Ovary (tissue), 7 donors: ENCODE measurements at regions not wholly inside any gene's neighbourhood (a gene's known extent, or its start where the extent isn't known, plus 50 kb on each side); places are given as distances from the start of the nearest gene placed in this dataset.
A peak's percentile ranks its signal among the peaks of the same experiment; 100 is the strongest.

Experiments
- DNase-seq, 5 donors: peaks; one replicate each; pipeline ENCODE4 v3.0.0-alpha.2; 2019 to 2020
- H3K27ac ChIP-seq, 2 donors: fragments of 200-600 bp; one replicate each; pipeline versions ENCODE4 v1.5.1 to v1.8.0; 2019 to 2022
- H3K27me3 ChIP-seq: fragments of 200-600 bp; one replicate; pipeline ENCODE4 v1.8.0; 2022
- H3K36me3 ChIP-seq: fragments of 200-600 bp; sonication (generic); one replicate; pipeline ENCODE4 v1.5.1; 2019
- H3K4me1 ChIP-seq: one replicate; pipeline ENCODE4 v1.8.1; 2013; ENCODE audit warnings: mild to moderate bottlenecking, moderate library complexity; ENCODE audit not compliant: insufficient read depth
- H3K4me3 ChIP-seq: fragments of 200-600 bp; sonication (generic); one replicate; pipeline ENCODE4 v1.5.1; 2017
- H3K9me3 ChIP-seq, 2 donors: fragments of 200-600 bp in 1 of 2; sonication (generic) in 1 of 2; one replicate each; pipeline versions ENCODE4 v1.5.1 to v1.8.1; 2013 to 2019; ENCODE audit warnings: mild to moderate bottlenecking in 1 of 2, moderate library complexity in 1 of 2
- EP300 ChIP-seq: sonication (generic); formaldehyde crosslinking; IDR thresholded peaks from one replicate; pipeline ENCODE4 v1.6.1; 2017; ENCODE audit warnings: antibody characterized with exemption
- POLR2A ChIP-seq: fragments of 450-650 bp; IDR thresholded peaks from one replicate; pipeline ENCODE4 v1.6.1; 2017; ENCODE audit warnings: antibody characterized with exemption, mild to moderate bottlenecking, moderate library complexity
- WGBS, 3 donors: extraction: QIAGEN DNeasy Blood & Tissue Kit in 1 of 3; methylation state at CpG; one replicate each; pipeline versions ENCODE4 v1.1.5 to v1.1.7; 2013 to 2017; 5-methylcytosine and 5-hydroxymethylcytosine counted together
- intact Hi-C, 4 donors: fragments of 100-400 bp; cut with DNase I; formaldehyde crosslinking; loops; one replicate each; pipeline versions ENCODE4 v1.11.0 to v1.15.1; 2022 to 2023
- TF ChIP-seq, protein P1 (sequence below), 3 donors: fragments of 450-650 bp in 2 of 3; fragments of 200-600 bp in 1 of 3; IDR thresholded peaks; one replicate each; pipeline versions ENCODE4 v1.5.1 to v1.8.0; 2016 to 2022; ENCODE audit warnings: antibody characterized with exemption in 3 of 3, mild to moderate bottlenecking in 1 of 3
- donor health status: DM: no; HTN: no; CAD: no; lungs with moderate emphysema.
- donor health status: DM: no; HTN: no; CAD: no.
- donor health status: Bipolar disorder and iron deficiency.
- donor health status: DM: no; HTN: no; CAD: no.
- donor health status: DM: yes; HTN: yes; CAD: no.

DNA sequence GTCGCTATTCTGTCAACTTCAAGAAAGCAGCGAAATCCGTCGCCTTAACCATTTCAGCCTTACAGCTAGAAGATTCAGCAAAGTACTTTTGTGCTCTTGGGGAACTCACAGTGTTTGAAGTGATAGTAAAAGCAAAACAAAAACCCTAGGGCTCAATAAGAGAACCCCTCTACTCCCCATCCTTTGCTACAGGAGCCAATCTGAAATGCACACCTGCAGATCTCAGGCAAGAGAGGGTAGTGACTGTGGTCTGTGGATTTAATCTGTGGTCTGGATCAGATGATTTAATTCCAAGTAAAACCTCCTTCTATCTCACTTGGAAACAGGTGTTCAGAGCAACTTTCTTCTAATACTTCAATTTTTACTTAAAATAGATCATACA, 422.9 kb upstream of the OR4E1 start:
- no peak overlapping the region for H3K4me3 ChIP-seq
- H3K27me3 ChIP-seq = no peaks in the 10 kb centered on the region
- intact Hi-C loops = no loop called here
- H3K36me3 ChIP-seq = no peaks in the 10 kb centered on the region
- H3K4me1 ChIP-seq = peaks cover 8% of the 10 kb centered on the region
- no peak for DNase-seq
- H3K27ac ChIP-seq = peak overlapping the region in 1 of 2 donors; percentile 30
- no peaks in the 10 kb centered on the region for H3K9me3 ChIP-seq
- 15 to 31% (median 26%) methylated on average over 4 of the region's 4 CpGs for WGBS, 3 donors
- TF ChIP-seq, protein P1, sequence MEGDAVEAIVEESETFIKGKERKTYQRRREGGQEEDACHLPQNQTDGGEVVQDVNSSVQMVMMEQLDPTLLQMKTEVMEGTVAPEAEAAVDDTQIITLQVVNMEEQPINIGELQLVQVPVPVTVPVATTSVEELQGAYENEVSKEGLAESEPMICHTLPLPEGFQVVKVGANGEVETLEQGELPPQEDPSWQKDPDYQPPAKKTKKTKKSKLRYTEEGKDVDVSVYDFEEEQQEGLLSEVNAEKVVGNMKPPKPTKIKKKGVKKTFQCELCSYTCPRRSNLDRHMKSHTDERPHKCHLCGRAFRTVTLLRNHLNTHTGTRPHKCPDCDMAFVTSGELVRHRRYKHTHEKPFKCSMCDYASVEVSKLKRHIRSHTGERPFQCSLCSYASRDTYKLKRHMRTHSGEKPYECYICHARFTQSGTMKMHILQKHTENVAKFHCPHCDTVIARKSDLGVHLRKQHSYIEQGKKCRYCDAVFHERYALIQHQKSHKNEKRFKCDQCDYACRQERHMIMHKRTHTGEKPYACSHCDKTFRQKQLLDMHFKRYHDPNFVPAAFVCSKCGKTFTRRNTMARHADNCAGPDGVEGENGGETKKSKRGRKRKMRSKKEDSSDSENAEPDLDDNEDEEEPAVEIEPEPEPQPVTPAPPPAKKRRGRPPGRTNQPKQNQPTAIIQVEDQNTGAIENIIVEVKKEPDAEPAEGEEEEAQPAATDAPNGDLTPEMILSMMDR (IDR thresholded peaks at IDR 0.05) = no peak
- TF ChIP-seq POLR2A (no peak), EP300 (no peak)

DNA sequence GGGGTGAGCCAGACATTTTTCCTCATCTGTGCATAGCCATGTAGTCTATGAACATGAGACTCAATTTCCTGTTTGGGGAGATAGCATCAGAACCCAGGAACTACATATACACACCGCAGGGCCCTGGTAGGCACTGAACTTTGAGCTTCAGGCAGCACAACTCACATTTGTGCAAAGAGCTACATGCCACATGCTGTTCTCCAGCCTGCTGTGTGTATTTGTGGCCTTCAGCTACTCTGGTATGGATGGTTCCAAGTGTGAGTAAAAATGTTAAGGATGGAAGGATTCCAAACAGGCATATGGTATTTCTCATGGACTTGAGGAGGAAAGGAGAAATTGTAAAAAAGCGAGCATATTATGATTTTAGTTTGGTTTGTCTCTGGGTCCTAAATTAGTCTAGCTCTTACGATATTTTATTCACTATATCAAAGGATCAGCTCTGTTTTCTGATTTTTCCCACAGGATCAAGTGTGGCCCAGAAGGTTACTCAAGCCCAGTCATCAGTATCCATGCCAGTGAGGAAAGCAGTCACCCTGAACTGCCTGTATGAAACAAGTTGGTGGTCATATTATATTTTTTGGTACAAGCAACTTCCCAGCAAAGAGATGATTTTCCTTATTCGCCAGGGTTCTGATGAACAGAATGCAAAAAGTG, 422.4 kb upstream of the OR4E1 start:
- H3K27me3 ChIP-seq = no peaks in the 10 kb centered on the region
- TF ChIP-seq POLR2A (no peak), EP300 (no peak)
- TF ChIP-seq, protein P1 (IDR thresholded peaks at IDR 0.05) = no peak
- intact Hi-C loops = no loop called here
- no peaks in the 10 kb centered on the region for H3K36me3 ChIP-seq
- peaks cover 8% of the 10 kb centered on the region for H3K4me1 ChIP-seq
- DNase-seq = peak in 1 of 5 donors; percentile 12
- H3K27ac ChIP-seq = peak overlapping the region in 1 of 2 donors; percentile 30
- no peaks in the 10 kb centered on the region for H3K9me3 ChIP-seq
- 8 to 16% (median 10%) methylated on average over 4 of the region's 4 CpGs for WGBS, 3 donors
- H3K4me3 ChIP-seq = no peak overlapping the region

DNA sequence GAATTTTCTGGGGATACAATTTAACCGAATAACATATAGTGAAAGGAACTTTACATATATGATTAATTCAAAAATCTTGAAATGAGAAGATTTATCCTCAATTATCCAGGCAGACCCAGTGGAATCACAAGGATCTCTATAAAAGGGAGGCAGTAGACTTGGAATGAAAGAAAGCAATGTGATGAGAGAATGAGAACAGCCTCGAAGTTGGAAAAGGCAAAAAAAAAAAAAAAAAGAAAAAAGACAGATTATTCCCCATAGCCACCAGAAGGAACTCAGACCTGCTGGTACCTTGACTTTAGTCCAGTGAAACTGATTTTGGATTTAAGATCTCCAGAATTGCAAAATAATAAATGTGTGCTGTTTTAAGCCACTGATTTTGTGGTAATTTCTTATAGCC, 416.3 kb upstream of the OR4E1 start:
- WGBS, 3 donors = 64 to 75% (median 69%) methylated on average over 2 of the region's 2 CpGs
- no peak overlapping the region for H3K27ac ChIP-seq
- H3K4me1 ChIP-seq = peaks cover 2% of the 10 kb centered on the region
- DNase-seq = no peak
- H3K4me3 ChIP-seq = no peak overlapping the region
- no peaks in the 10 kb centered on the region for H3K36me3 ChIP-seq
- no peaks in the 10 kb centered on the region for H3K27me3 ChIP-seq
- H3K9me3 ChIP-seq = no peaks in the 10 kb centered on the region
- intact Hi-C loops = no loop called here
- TF ChIP-seq, protein P1 (IDR thresholded peaks at IDR 0.05) = no peak
- no peak for TF ChIP-seq EP300
- TF ChIP-seq POLR2A = no peak

DNA sequence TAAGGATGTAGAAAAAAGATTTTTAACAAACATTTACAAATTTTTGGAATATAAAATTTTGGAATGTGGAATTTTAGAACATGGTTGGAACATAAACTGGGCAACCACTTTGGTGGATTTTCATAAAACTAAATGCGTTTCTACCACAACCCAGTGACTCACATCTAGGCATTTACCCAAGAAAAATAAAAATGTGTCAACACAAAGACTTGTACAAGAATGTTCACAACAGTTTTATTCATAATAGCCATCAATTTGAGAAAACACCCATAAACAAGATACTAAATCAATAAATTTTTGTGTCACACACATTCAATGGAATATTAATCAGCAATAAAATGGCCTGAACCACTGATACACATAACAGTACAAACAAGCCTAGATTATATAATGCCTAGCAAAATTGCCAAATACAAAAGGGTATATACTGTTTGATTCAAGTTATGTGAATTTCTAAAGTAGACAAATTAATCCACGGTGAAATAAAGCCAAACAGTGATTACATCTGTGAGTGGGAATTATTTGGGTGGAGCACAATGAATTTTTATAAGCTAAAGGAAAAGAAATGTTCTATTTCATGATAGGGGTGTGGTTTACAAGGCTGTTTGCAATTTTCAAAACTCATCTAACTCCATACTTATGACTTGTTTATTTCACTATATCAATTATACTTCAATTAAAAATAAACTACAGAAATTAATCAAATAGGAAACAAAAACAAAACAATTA, 415.2 kb upstream of the OR4E1 start:
- no peaks in the 10 kb centered on the region for H3K27me3 ChIP-seq
- DNase-seq = no peak
- no peaks in the 10 kb centered on the region for H3K36me3 ChIP-seq
- 13 to 20% (median 19%) methylated on average over 2 of the region's 2 CpGs for WGBS, 3 donors
- no peaks in the 10 kb centered on the region for H3K4me1 ChIP-seq
- intact Hi-C loops = no loop called here
- no peak for TF ChIP-seq POLR2A
- TF ChIP-seq, protein P1 (IDR thresholded peaks at IDR 0.05) = no peak
- no peak for TF ChIP-seq EP300
- no peaks in the 10 kb centered on the region for H3K9me3 ChIP-seq
- H3K27ac ChIP-seq = no peak overlapping the region
- no peak overlapping the region for H3K4me3 ChIP-seq
